Nephron progenitor cell (in vitro differentiated cells): ENCODE measurements at regions not wholly inside any gene's neighbourhood (a gene's known extent, or its start where the extent isn't known, plus 50 kb on each side); places are given as distances from the start of the nearest gene placed in this dataset.

Experiments
- DNase-seq: peaks from one replicate; pipeline ENCODE4 v3.0.0; 2021
- H3K27ac Mint-ChIP-seq: 2 replicates; pipeline ENCODE4 v1.8.0; 2021; ENCODE audit warnings: mild to moderate bottlenecking, moderate library complexity, mixed read lengths
- H3K27me3 Mint-ChIP-seq: 2 replicates; pipeline ENCODE4 v1.8.0; 2021; ENCODE audit warnings: mild to moderate bottlenecking, low read depth, mixed read lengths; ENCODE audit not compliant: poor library complexity
- H3K36me3 Mint-ChIP-seq: 2 replicates; pipeline ENCODE4 v1.8.0; 2021; ENCODE audit warnings: low read depth, mixed read lengths
- H3K4me1 Mint-ChIP-seq: 2 replicates; pipeline ENCODE4 v1.8.0; 2021; ENCODE audit warnings: mixed read lengths
- H3K4me3 Mint-ChIP-seq: 2 replicates; pipeline ENCODE4 v1.8.0; 2021; ENCODE audit warnings: mild to moderate bottlenecking, moderate library complexity, mixed read lengths
- H3K9me3 Mint-ChIP-seq: 2 replicates; pipeline ENCODE4 v1.8.0; 2021; ENCODE audit warnings: mild to moderate bottlenecking, moderate library complexity, mixed read lengths
- TF ChIP-seq, protein P1 (sequence below): fragments of 200-600 bp; sonication (generic); IDR thresholded peaks from 2 replicates; pipeline ENCODE4 v1.5.0; 2021; ENCODE audit warnings: antibody characterized with exemption

DNA sequence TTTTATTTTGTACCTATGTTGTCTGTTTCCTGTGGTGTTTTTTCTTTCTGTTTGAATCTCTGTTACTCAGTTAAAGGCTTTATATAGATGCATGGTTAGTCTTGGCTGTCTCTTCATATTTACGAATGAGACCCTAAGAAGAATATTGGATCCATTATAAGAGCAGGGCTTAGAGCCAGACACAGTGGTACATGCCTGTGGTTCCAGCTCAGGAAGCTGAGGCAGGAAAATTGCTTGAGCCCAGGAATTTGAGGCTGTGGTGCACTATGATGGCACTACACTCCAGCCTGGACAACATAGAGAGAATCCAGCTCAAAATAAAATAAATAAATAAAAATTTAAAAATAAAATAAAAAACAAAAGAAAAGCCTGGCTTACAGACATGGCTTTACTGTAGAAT lies 211.1 kb downstream of the SOD2 start:
- no peaks in the 10 kb centered on the region for H3K4me1 Mint-ChIP-seq
- H3K36me3 Mint-ChIP-seq, result no peaks in the 10 kb centered on the region
- no peak overlapping the region for H3K4me3 Mint-ChIP-seq
- H3K27me3 Mint-ChIP-seq, result peaks cover 5% of the 10 kb centered on the region
- TF ChIP-seq, protein P1, sequence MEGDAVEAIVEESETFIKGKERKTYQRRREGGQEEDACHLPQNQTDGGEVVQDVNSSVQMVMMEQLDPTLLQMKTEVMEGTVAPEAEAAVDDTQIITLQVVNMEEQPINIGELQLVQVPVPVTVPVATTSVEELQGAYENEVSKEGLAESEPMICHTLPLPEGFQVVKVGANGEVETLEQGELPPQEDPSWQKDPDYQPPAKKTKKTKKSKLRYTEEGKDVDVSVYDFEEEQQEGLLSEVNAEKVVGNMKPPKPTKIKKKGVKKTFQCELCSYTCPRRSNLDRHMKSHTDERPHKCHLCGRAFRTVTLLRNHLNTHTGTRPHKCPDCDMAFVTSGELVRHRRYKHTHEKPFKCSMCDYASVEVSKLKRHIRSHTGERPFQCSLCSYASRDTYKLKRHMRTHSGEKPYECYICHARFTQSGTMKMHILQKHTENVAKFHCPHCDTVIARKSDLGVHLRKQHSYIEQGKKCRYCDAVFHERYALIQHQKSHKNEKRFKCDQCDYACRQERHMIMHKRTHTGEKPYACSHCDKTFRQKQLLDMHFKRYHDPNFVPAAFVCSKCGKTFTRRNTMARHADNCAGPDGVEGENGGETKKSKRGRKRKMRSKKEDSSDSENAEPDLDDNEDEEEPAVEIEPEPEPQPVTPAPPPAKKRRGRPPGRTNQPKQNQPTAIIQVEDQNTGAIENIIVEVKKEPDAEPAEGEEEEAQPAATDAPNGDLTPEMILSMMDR, result no peak
- no peak for DNase-seq
- no peak overlapping the region for H3K27ac Mint-ChIP-seq
- peaks cover 50% of the 10 kb centered on the region for H3K9me3 Mint-ChIP-seq

DNA sequence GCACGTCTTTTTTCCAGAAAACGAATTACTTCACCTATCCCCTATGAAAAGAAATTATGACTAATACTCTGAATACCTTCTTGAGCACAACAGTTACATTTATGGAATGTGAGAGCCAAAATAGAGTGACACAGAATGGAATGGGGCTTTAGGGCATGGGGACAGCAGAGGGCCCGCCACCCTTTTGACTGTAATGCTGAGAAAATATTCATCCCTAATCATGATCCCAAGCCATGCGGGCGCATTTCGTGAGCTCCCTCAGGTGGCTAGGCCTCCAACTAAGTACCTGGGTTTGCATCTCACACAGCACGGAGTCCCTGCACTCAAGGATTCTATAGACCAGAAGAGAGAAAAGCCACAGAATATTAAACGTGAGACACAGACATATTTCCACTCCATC lies 212.6 kb downstream of the SOD2 start:
- H3K36me3 Mint-ChIP-seq, result no peaks in the 10 kb centered on the region
- TF ChIP-seq, protein P1, result no peak
- H3K27me3 Mint-ChIP-seq, result peaks cover 5% of the 10 kb centered on the region
- no peak overlapping the region for H3K4me3 Mint-ChIP-seq
- no peak for DNase-seq
- H3K4me1 Mint-ChIP-seq, result no peaks in the 10 kb centered on the region
- H3K27ac Mint-ChIP-seq, result no peak overlapping the region
- H3K9me3 Mint-ChIP-seq, result peaks cover 46% of the 10 kb centered on the region

DNA sequence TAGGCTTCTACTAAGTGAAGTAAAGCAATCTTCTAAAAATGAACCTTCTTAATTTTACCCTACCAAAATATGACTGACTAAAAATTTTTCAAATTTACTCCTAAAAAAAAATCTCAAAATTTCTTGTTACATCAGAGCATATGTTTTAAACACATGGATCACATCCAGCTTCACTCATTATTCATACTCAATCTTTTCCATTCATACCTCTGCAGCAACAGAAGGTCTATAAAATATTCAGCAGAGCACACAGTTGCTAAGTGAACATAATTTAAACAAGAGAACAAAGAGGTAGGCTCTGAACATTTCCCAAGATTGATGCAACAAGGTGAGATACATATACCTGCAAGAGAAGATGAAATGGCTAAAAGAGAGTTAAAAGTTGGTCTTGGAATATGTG lies 213.9 kb downstream of the SOD2 start:
- Mint-ChIP-seq H3K4me1 (no peaks in the 10 kb centered on the region), H3K27me3 (peaks cover 5% of the 10 kb centered on the region), H3K36me3 (no peaks in the 10 kb centered on the region), H3K4me3 (no peak overlapping the region), H3K27ac (no peak overlapping the region), H3K9me3 (peaks cover 40% of the 10 kb centered on the region)
- TF ChIP-seq, protein P1, result no peak
- no peak for DNase-seq

DNA sequence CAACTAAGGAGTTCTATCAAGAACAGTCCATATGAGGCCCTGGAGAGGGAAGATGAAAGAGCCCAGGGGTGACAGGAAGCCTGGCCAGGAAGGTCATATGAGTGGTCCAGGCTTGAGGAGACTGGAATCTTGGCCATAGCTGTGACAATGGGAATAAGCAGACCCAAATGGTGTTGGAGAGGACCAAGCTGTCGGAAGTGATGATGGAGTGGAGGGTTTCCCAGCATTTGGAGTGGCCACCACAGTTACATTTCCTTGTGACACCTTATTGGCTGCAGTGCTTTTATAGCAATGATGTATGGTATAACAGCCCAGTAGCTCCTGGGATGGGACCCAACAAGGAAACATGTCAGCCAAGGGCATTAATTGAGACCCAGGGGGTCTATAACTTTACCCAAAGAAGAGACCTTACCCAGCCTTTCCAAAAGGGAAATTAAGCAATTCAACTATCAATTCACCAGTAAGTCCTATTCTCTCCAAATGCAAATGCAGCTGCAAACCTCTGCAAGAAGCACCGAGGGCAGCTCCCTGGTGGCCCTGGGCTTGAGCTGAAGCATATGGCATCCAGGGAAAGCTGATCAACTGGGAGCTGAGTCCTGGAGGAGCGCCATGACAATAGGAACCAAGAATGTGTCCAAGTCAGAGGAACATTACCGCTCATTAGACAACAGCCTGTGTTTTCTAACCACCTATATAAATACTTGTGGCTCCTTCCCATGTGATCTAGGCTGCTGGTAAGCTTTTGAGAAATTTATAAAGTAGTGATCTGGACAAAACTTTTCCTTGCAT lies 219.4 kb downstream of the SOD2 start:
- Mint-ChIP-seq H3K27ac (no peak overlapping the region), H3K36me3 (no peaks in the 10 kb centered on the region), H3K4me1 (no peaks in the 10 kb centered on the region), H3K27me3 (no peaks in the 10 kb centered on the region), H3K9me3 (peaks cover 55% of the 10 kb centered on the region), H3K4me3 (no peak overlapping the region)
- TF ChIP-seq, protein P1, result no peak
- no peak for DNase-seq

DNA sequence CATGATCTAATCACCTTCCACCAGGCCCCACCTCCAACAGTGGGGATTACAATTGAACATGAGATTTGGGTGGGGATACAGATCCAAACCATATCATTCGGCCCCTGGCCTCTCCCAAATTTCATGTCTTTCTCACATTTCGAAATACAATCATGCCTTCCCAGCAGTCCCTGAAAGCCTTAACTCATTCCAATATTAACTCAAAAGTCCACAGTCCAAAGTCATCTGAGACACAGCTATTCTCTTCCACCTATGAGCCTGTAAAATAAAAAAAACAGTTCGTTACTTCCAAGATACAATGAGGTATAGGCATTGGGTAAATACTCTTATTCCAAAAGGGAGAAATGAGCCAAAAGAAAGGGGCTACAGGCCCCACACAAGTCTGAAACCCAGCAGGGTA lies 222.6 kb downstream of the SOD2 start:
- H3K9me3 Mint-ChIP-seq, result peaks cover 63% of the 10 kb centered on the region
- no peak for DNase-seq
- H3K4me1 Mint-ChIP-seq, result no peaks in the 10 kb centered on the region
- TF ChIP-seq, protein P1, result no peak
- no peaks in the 10 kb centered on the region for H3K27me3 Mint-ChIP-seq
- H3K27ac Mint-ChIP-seq, result no peak overlapping the region
- H3K36me3 Mint-ChIP-seq, result no peaks in the 10 kb centered on the region
- H3K4me3 Mint-ChIP-seq, result no peak overlapping the region

DNA sequence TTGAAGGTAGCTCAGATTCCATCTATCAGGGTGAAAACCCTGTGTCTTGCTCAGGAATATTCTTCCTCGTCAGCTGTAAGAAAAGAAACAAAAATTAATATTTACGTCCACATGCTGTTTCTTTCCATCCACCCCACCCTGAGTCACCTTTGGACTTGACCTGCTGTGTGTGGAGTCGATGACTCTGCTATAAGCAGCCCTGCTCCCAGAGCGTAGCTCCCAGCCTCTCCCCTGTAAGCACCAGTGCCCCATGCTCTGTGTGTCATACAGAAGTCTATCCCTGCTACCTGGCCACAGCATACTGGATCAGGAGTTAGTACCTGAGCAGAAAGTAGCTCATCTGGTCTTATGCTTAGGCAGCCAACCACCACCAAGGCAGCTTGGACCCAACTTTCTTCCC lies 223.6 kb downstream of the SOD2 start:
- H3K36me3 Mint-ChIP-seq, result no peaks in the 10 kb centered on the region
- no peak for DNase-seq
- H3K9me3 Mint-ChIP-seq, result peaks cover 67% of the 10 kb centered on the region
- H3K4me3 Mint-ChIP-seq, result no peak overlapping the region
- TF ChIP-seq, protein P1, result no peak
- H3K27me3 Mint-ChIP-seq, result no peaks in the 10 kb centered on the region
- H3K27ac Mint-ChIP-seq, result no peak overlapping the region
- no peaks in the 10 kb centered on the region for H3K4me1 Mint-ChIP-seq
